Endothelial cell of hepatic sinusoid (primary cell): ENCODE measurements at regions not wholly inside any gene's neighbourhood (a gene's known extent, or its start where the extent isn't known, plus 50 kb on each side); places are given as distances from the start of the nearest gene placed in this dataset.
"Not testable (repeated sequence)": the region's sequence is repeated elsewhere in the genome, so short reads cannot be mapped to it uniquely, and the experiment has no call there.

Experiments
- in situ Hi-C: cut with HindIII; loops from 2 replicates; pipeline ENCODE4 v1.10.0; 2017; ENCODE audit warnings: low sequenced_read_pairs

GRCh38 chr14:36418937-36419336 lies 98.5 kb upstream of the MBIP start:
- in situ Hi-C loops: no loop called here

- in situ Hi-C loops: not testable (repeated sequence)
Measured at GRCh38 chr14:36411951-36412350, 91.5 kb upstream of the MBIP start.

GRCh38 chr14:36408388-36408787 lies 88.0 kb upstream of the MBIP start:
- in situ Hi-C loops: no loop called here

- in situ Hi-C loops: no loop called here
Measured at GRCh38 chr14:36405589-36406274, 85.3 kb upstream of the MBIP start.

GRCh38 chr14:36402867-36403266 lies 82.4 kb upstream of the MBIP start:
- in situ Hi-C loops: no loop called here

GRCh38 chr14:36398463-36399291 lies 78.2 kb upstream of the MBIP start:
- in situ Hi-C loops: no loop called here

- in situ Hi-C loops: no loop called here
Measured at GRCh38 chr14:36397357-36397756, 76.9 kb upstream of the MBIP start.

- in situ Hi-C loops: no loop called here
Measured at GRCh38 chr14:36396798-36397197, 76.4 kb upstream of the MBIP start.

- in situ Hi-C loops: no loop called here
Measured at GRCh38 chr14:36394593-36394992, 74.2 kb upstream of the MBIP start.

- in situ Hi-C loops: no loop called here
Measured at GRCh38 chr14:36390718-36391117, 70.3 kb upstream of the MBIP start.

GRCh38 chr14:36383767-36384431 lies 63.5 kb upstream of the MBIP start:
- in situ Hi-C loops: no loop called here

- in situ Hi-C loops: loop anchor here (5.0 kb wide), 1 partner anchor 52 kb away; the partner anchor contains the start of gene MBIP
Measured at GRCh38 chr14:36373982-36374673, 53.7 kb upstream of the MBIP start.
